ENCODE measurements at regions not wholly inside any gene's neighbourhood (a gene's known extent, or its start where the extent isn't known, plus 50 kb on each side); places are given as distances from the start of the nearest gene placed in this dataset.

DNA sequence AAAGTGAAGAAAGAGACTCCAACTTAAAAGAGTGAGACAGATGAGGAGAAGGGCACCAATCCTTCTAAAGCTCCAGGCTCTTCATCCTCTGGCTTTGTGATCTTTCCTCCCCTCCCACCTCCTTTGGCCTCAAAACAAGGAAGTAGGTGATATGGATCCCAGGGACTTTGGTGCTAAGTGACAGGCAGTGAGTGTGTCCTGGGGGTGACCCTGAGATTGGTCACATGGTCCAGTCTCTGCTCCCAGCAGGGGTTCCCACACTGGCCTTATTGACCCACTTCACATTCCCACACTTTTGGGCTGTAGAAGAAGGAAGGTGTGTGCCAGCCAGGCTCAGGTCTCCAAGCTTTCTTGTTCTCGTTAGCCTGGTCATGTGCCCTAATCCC lies 401.2 kb upstream of the PROX1 start:
- no peak for TF ChIP-seq L3MBTL2 (conservative IDR thresholded peaks at IDR 0.05)
- TF ChIP-seq LEF1 (IDR thresholded peaks at IDR 0.05; ENCODE audit: borderline replicate concordance), result no peak
- TF ChIP-seq, protein P1, sequence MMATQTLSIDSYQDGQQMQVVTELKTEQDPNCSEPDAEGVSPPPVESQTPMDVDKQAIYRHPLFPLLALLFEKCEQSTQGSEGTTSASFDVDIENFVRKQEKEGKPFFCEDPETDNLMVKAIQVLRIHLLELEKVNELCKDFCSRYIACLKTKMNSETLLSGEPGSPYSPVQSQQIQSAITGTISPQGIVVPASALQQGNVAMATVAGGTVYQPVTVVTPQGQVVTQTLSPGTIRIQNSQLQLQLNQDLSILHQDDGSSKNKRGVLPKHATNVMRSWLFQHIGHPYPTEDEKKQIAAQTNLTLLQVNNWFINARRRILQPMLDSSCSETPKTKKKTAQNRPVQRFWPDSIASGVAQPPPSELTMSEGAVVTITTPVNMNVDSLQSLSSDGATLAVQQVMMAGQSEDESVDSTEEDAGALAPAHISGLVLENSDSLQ (IDR thresholded peaks at IDR 0.05), result no peak
- no peak for TF ChIP-seq BHLHE40 (IDR thresholded peaks at IDR 0.05; ENCODE audit: borderline replicate concordance)
- no peak for TF ChIP-seq FOXK2 (IDR thresholded peaks at IDR 0.05)
- no peak for TF ChIP-seq SUZ12 (IDR thresholded peaks at IDR 0.05)
- no peak for TF ChIP-seq TARDBP (IDR thresholded peaks at IDR 0.05)
- TF ChIP-seq FOXM1 (IDR thresholded peaks at IDR 0.05; ENCODE audit: borderline replicate concordance), result no peak
- TF ChIP-seq ELF4 (IDR thresholded peaks at IDR 0.05), result no peak
- no peak for TF ChIP-seq HDGF (IDR thresholded peaks at IDR 0.05; ENCODE audit: borderline replicate concordance)
- TF ChIP-seq CTBP1 (IDR thresholded peaks at IDR 0.05; ENCODE audit: borderline replicate concordance), result no peak
- TF ChIP-seq SP1 (IDR thresholded peaks at IDR 0.05), result no peak
- no peak for TF ChIP-seq ARNT (IDR thresholded peaks at IDR 0.05)
